ENCODE measurements at regions not wholly inside any gene's neighbourhood (a gene's known extent, or its start where the extent isn't known, plus 50 kb on each side); places are given as distances from the start of the nearest gene placed in this dataset.

- TF ChIP-seq CTCF (conservative IDR thresholded peaks at IDR 0.05), result no peak
- no peak for TF ChIP-seq EZH2 (IDR thresholded peaks at IDR 0.05; ENCODE audit: low read depth)
Measured at GRCh38 chr1:38773483-38773882, 86.1 kb downstream of the RRAGC start.

Data from PC-9 (cell line).